HepG2 (cell line): ENCODE measurements at regions not wholly inside any gene's neighbourhood (a gene's known extent, or its start where the extent isn't known, plus 50 kb on each side); places are given as distances from the start of the nearest gene placed in this dataset.

ENCODE experiments used
- ATAC-seq: fragments of 200-7000 bp; cut with Tn5 transposase; 3 replicates; pipeline ENCODE4 v1.9.1; 2020; ENCODE audit warnings: mild to moderate bottlenecking, moderate library complexity
- BruUV-seq: library from RNA; stranded (reverse); fragments of 400-500 nt; replicated peaks from 2 replicates; lab custom pipeline; 2021; lab: Mats Ljungman, UMichigan
- CTCF ChIA-PET: fragments of 300-600 bp; formaldehyde crosslinking; extraction: SDS; loops from one replicate; lab custom pipeline; 2021; ENCODE audit warnings: low total read pairs, inconsistent platforms, low intra/inter-chr PET ratio; lab: Yijun Ruan, JAX
- POLR2A ChIA-PET: fragments of 350-600 bp; sonication (Branson Sonifier 250); formaldehyde crosslinking; loops from one replicate; lab custom pipeline; 2020; ENCODE audit warnings: antibody characterized with exemption, inconsistent platforms; lab: Yijun Ruan, JAX
- DNase-seq: peaks from one replicate; pipeline ENCODE4 v3.0.0-alpha.2; 2015; ENCODE audit warnings: low spot score
- FAIRE-seq: peaks from 3 replicates; lab custom pipeline; 2011; peaks lifted over from hg19 to GRCh38; lab: Jason Lieb, UNC
- H2AFZ ChIP-seq: one replicate; pipeline ENCODE4 v1.6.1; 2011; ENCODE audit warnings: low read length, inconsistent platforms
- H3K27ac ChIP-seq: fragments of 300-600 bp; 3 replicates; pipeline ENCODE4 v1.8.0; 2011; ENCODE audit warnings: mixed run types, mild to moderate bottlenecking, mixed read lengths, low read length, inconsistent platforms; ENCODE audit not compliant: insufficient read depth; ENCODE audit errors: extremely low read length
- H3K27me3 ChIP-seq, 2 experiments: fragments of 200-600 bp in 1 of 2; 2 replicates in 1 of 2; 3 replicates in 1 of 2; pipeline versions ENCODE4 v1.6.0 to v1.8.0; 2011; ENCODE audit warnings: low read length in 2 of 2, mild to moderate bottlenecking in 2 of 2, moderate library complexity in 2 of 2, inconsistent platforms in 1 of 2; ENCODE audit not compliant: insufficient read depth in 2 of 2, control insufficient read depth in 1 of 2
- H3K36me3 ChIP-seq, 2 experiments: fragments of 200-600 bp in 1 of 2; replicated peaks in 1 of 2; 2 replicates in 1 of 2; 3 replicates in 1 of 2; pipeline versions ENCODE4 v1.5.1 to v1.8.0; 2011; ENCODE audit warnings: low read length in 2 of 2, inconsistent platforms in 1 of 2; ENCODE audit not compliant: insufficient read depth in 2 of 2, control insufficient read depth in 1 of 2
- H3K4me1 ChIP-seq: 2 replicates; pipeline ENCODE4 v1.5.1; 2012; ENCODE audit warnings: low read length, inconsistent platforms; ENCODE audit not compliant: insufficient read depth
- H3K4me2 ChIP-seq: 2 replicates; pipeline ENCODE4 v1.6.0; 2011; ENCODE audit warnings: low read depth, low read length, inconsistent platforms
- H3K4me3 ChIP-seq, 3 experiments: fragments of 200-600 bp in 1 of 3; sonication (generic), shearing (Covaris generic) in 1 of 3; replicated peaks in 1 of 3; 2 replicates each; pipeline ENCODE4 v1.5.1; 2011 to 2016; ENCODE audit warnings: low read length in 3 of 3, inconsistent platforms in 2 of 3, low read depth in 2 of 3, mild to moderate bottlenecking in 2 of 3, control low read depth in 1 of 3, mixed read lengths in 1 of 3; ENCODE audit not compliant: insufficient read depth in 1 of 3
- H3K79me2 ChIP-seq: one replicate; pipeline ENCODE4 v1.6.1; 2011; ENCODE audit warnings: low read length, inconsistent platforms; ENCODE audit not compliant: insufficient read depth
- H3K9ac ChIP-seq: 2 replicates; pipeline ENCODE4 v1.6.0; 2011; ENCODE audit warnings: mild to moderate bottlenecking, low read depth, low read length, inconsistent platforms; ENCODE audit not compliant: insufficient read depth
- H3K9me3 ChIP-seq: 2 replicates; pipeline ENCODE4 v1.5.1; 2012; ENCODE audit warnings: mild to moderate bottlenecking, low read length
- H4K20me1 ChIP-seq: 2 replicates; pipeline ENCODE4 v1.6.0; 2011; ENCODE audit warnings: inconsistent platforms, mild to moderate bottlenecking, low read length, moderate library complexity; ENCODE audit not compliant: insufficient read depth
- MAFK ChIP-seq, 2 experiments: IDR thresholded peaks in 1 of 2; conservative IDR thresholded peaks in 1 of 2; 2 replicates each; pipeline ENCODE4 v1.6.1; 2011; ENCODE audit warnings: improper control_type of control experiment in 2 of 2, low read length in 2 of 2
- ZBTB42 ChIP-seq: sonication (generic); formaldehyde crosslinking; IDR thresholded peaks from 2 replicates; pipeline ENCODE4 v1.5.0; 2020; ENCODE audit warnings: mild to moderate bottlenecking, missing genetic modification reagents
- ZNF121 ChIP-seq: sonication (generic); formaldehyde crosslinking; IDR thresholded peaks from 2 replicates; pipeline ENCODE4 v1.5.0; 2020; ENCODE audit warnings: mild to moderate bottlenecking, missing genetic modification reagents
- ZNF232 ChIP-seq: sonication (generic); formaldehyde crosslinking; IDR thresholded peaks from 2 replicates; pipeline ENCODE4 v1.4.0; 2020; ENCODE audit warnings: missing genetic modification reagents, borderline replicate concordance
- WGBS: methylation state at CpG from one replicate; pipeline ENCODE4 v1.1.6; 2017; ENCODE audit warnings: low lambda C conversion rate; 5-methylcytosine and 5-hydroxymethylcytosine counted together
- in situ Hi-C: cut with HindIII; loops from 2 replicates; pipeline ENCODE4 v1.10.0; 2017; ENCODE audit warnings: low pct_unique_long_range_greater_than_20kb; ENCODE audit not compliant: extremely low pct_ligation_motif_present
- intact Hi-C: fragments of 100-400 bp; cut with micrococcal nuclease; formaldehyde crosslinking; loops from one replicate; pipeline ENCODE4 v1.10.0; 2022; ENCODE audit not compliant: unreplicated experiment
- TF ChIP-seq, protein P1 (sequence below): sonication (generic); formaldehyde crosslinking; IDR thresholded peaks from 2 replicates; pipeline ENCODE4 v1.9.0; 2022; ENCODE audit warnings: low read depth, missing genetic modification reagents

DNA sequence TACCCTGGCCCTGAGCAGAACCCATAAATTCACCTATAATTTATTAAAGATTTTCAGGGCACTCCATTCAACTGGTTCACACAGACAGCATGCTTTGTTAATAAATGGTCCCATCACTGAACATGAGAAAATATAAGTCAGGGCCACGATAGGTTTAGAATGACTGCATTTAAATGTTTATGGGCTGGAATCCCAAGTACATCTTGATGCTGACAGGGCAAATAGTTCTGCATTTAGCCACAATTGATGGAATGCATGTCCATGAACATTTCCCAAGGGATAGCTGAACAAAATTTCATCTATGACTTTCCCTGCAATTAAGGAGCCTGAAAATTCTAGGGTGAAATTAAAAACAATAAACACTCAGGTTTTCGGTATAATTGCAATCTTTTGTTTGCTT, 124.5 kb downstream of the CAAP1 start:
- BruUV-seq = no TSS peak
- FAIRE-seq = no peak
- CTCF ChIA-PET = no interaction called here
- intact Hi-C loops = no loop called here
- Histone ChIP-seq H3K79me2 (no peaks in the 10 kb centered on the region), H3K27me3 (no peaks in the 10 kb centered on the region), H3K36me3 (no peaks in the 10 kb centered on the region), H3K4me2 (no peak overlapping the region), H3K9me3 (no peaks in the 10 kb centered on the region), H2AFZ (no peak overlapping the region), H3K4me3 (no peak overlapping the region), H3K4me1 (no peaks in the 10 kb centered on the region), H4K20me1 (no peaks in the 10 kb centered on the region), H3K9ac (no peak overlapping the region), H3K27ac (no peak overlapping the region)
- POLR2A ChIA-PET = no interaction called here
- ATAC-seq = no peak
- no peak for TF ChIP-seq ZNF121 (CRISPR knock-in tag)
- peak in 1 of 2 experiments; percentile 43; a peak in 3 of 4 replicates for TF ChIP-seq MAFK (conservative IDR thresholded peaks at IDR 0.05 in 1 of 2, IDR thresholded peaks at IDR 0.05 in 1 of 2; ENCODE audit: low read length in 2 of 2)
- in situ Hi-C loops = no loop called here
- DNase-seq = no peak
- WGBS = 20% methylated on average over 2 of the region's 2 CpGs

DNA sequence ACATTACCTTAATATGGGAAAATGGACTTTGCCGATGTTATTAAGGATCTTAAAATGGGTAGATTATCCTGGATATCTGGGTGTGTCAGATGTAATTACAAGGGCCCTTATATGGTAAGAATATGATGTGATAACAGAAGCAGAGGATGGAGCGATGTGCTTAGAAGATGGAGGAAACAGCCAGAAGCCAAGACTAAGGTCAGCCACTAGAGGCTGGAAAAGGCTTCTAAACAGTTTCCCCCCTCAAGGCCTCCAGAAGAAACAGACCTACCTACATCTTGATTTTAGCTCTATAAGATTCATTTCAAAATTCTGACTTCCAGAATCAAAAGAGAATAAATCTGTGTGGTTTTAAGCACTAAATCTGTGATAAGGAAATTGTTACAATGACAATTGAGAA, 131.9 kb downstream of the CAAP1 start:
- FAIRE-seq (no peak), ATAC-seq (no peak), DNase-seq (no peak)
- no peak overlapping the region for H3K4me2 ChIP-seq
- H4K20me1 ChIP-seq = no peaks in the 10 kb centered on the region
- H3K9ac ChIP-seq = no peak overlapping the region
- intact Hi-C loops = no loop called here
- TF ChIP-seq ZNF232 (CRISPR knock-in tag) (no peak), ZBTB42 (no peak)
- TF ChIP-seq, protein P1, sequence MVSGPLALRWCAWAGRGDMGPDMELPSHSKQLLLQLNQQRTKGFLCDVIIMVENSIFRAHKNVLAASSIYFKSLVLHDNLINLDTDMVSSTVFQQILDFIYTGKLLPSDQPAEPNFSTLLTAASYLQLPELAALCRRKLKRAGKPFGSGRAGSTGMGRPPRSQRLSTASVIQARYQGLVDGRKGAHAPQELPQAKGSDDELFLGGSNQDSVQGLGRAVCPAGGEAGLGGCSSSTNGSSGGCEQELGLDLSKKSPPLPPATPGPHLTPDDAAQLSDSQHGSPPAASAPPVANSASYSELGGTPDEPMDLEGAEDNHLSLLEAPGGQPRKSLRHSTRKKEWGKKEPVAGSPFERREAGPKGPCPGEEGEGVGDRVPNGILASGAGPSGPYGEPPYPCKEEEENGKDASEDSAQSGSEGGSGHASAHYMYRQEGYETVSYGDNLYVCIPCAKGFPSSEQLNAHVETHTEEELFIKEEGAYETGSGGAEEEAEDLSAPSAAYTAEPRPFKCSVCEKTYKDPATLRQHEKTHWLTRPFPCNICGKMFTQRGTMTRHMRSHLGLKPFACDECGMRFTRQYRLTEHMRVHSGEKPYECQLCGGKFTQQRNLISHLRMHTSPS (CRISPR knock-in tag) = no peak
- in situ Hi-C loops = no loop called here
- H3K36me3 ChIP-seq = no peaks in the 10 kb centered on the region
- H3K9me3 ChIP-seq = no peaks in the 10 kb centered on the region
- CTCF ChIA-PET = no interaction called here
- H3K27ac ChIP-seq = no peak overlapping the region
- no peak overlapping the region for H3K4me3 ChIP-seq
- no TSS peak for BruUV-seq
- 35% methylated on average over 2 of the region's 2 CpGs for WGBS
- H3K27me3 ChIP-seq = 0 out of 5 replicates have a peak, but pooled peaks cover 0 to 4% of the 10 kb centered on the region in 2 experiments
- H2AFZ ChIP-seq = no peak overlapping the region
- POLR2A ChIA-PET = no interaction called here
- H3K79me2 ChIP-seq = no peaks in the 10 kb centered on the region
- H3K4me1 ChIP-seq = no peaks in the 10 kb centered on the region
